HEK293T (cell line): ENCODE measurements at regions not wholly inside any gene's neighbourhood (a gene's known extent, or its start where the extent isn't known, plus 50 kb on each side); places are given as distances from the start of the nearest gene placed in this dataset.

ENCODE experiments used
- BHLHE40 ChIP-seq: fragments of 450-650 bp; IDR thresholded peaks from 2 replicates; pipeline ENCODE4 v1.6.1; 2016; ENCODE audit warnings: mild to moderate bottlenecking, moderate library complexity, borderline replicate concordance
- ELF4 ChIP-seq: fragments of 450-650 bp; IDR thresholded peaks from 2 replicates; pipeline ENCODE4 v1.6.1; 2017; ENCODE audit warnings: antibody characterized with exemption
- FOXA1 ChIP-seq: fragments of 450-650 bp; IDR thresholded peaks from 2 replicates; pipeline ENCODE4 v1.6.1; 2016; ENCODE audit warnings: mild to moderate bottlenecking
- FOXK2 ChIP-seq: fragments of 450-650 bp; IDR thresholded peaks from 2 replicates; pipeline ENCODE4 v1.6.1; 2016; ENCODE audit warnings: mild to moderate bottlenecking
- FOXM1 ChIP-seq: fragments of 450-650 bp; IDR thresholded peaks from 2 replicates; pipeline ENCODE4 v1.6.1; 2017; ENCODE audit warnings: mild to moderate bottlenecking, borderline replicate concordance
- L3MBTL2 ChIP-seq: fragments of 450-650 bp; conservative IDR thresholded peaks from 2 replicates; pipeline ENCODE4 v1.6.1; 2016; ENCODE audit warnings: mild to moderate bottlenecking
- LEF1 ChIP-seq: fragments of 450-650 bp; IDR thresholded peaks from 2 replicates; pipeline ENCODE4 v1.6.1; 2017; ENCODE audit warnings: mild to moderate bottlenecking, borderline replicate concordance
- NFRKB ChIP-seq: fragments of 450-650 bp; IDR thresholded peaks from 2 replicates; pipeline ENCODE4 v1.6.1; 2016; ENCODE audit warnings: mild to moderate bottlenecking, moderate library complexity
- SP1 ChIP-seq: fragments of 450-650 bp; IDR thresholded peaks from 2 replicates; pipeline ENCODE4 v1.6.1; 2017
- SUZ12 ChIP-seq: fragments of 450-650 bp; IDR thresholded peaks from 2 replicates; pipeline ENCODE4 v1.6.1; 2016; ENCODE audit warnings: mild to moderate bottlenecking
- TARDBP ChIP-seq: fragments of 450-650 bp; IDR thresholded peaks from 2 replicates; pipeline ENCODE4 v1.6.1; 2016
- ZNF384 ChIP-seq: fragments of 450-650 bp; IDR thresholded peaks from 2 replicates; pipeline ENCODE4 v1.6.1; 2016
- TF ChIP-seq, protein P1 (sequence below): fragments of 450-650 bp; IDR thresholded peaks from 2 replicates; pipeline ENCODE4 v1.6.1; 2016

DNA sequence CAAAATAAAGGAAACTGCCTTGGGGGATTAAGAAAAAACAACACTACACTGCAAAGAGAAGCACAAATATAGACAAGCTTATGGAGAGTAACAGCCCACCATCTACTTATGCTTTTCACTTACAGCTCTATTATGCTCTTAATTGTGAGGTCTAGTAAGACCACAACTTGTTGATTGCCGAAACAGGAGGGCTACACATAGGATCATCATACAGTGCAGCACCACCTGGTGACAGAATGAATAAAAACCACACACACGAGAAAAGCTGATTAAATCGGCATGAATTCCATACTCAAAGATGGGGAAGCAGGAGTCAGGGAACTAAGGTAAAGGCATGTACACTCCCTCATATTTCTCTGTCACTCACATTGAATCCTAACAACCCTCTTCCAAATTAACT, 259.2 kb downstream of the IKZF2 start:
- no peak for TF ChIP-seq SUZ12
- no peak for TF ChIP-seq FOXA1
- TF ChIP-seq L3MBTL2, result no peak
- no peak for TF ChIP-seq ZNF384
- no peak for TF ChIP-seq SP1
- TF ChIP-seq BHLHE40, result no peak
- no peak for TF ChIP-seq FOXM1
- no peak for TF ChIP-seq NFRKB
- TF ChIP-seq ELF4, result no peak
- TF ChIP-seq LEF1, result no peak
- no peak for TF ChIP-seq FOXK2
- TF ChIP-seq, protein P1, sequence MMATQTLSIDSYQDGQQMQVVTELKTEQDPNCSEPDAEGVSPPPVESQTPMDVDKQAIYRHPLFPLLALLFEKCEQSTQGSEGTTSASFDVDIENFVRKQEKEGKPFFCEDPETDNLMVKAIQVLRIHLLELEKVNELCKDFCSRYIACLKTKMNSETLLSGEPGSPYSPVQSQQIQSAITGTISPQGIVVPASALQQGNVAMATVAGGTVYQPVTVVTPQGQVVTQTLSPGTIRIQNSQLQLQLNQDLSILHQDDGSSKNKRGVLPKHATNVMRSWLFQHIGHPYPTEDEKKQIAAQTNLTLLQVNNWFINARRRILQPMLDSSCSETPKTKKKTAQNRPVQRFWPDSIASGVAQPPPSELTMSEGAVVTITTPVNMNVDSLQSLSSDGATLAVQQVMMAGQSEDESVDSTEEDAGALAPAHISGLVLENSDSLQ, result no peak
- TF ChIP-seq TARDBP, result no peak
